GM12873 (cell line): ENCODE measurements at regions not wholly inside any gene's neighbourhood (a gene's known extent, or its start where the extent isn't known, plus 50 kb on each side); places are given as distances from the start of the nearest gene placed in this dataset.

Experiments
- TF ChIP-seq, protein P1 (sequence below): IDR thresholded peaks from 2 replicates; pipeline ENCODE4 v1.5.1; 2012; ENCODE audit warnings: low read depth, mild to moderate bottlenecking, moderate library complexity, low read length, control low read depth; ENCODE audit not compliant: insufficient read depth; ENCODE audit errors: missing control alignments

GRCh38 chr2:239599299-239599698, 198.5 kb upstream of the HDAC4 start:
- TF ChIP-seq, protein P1, sequence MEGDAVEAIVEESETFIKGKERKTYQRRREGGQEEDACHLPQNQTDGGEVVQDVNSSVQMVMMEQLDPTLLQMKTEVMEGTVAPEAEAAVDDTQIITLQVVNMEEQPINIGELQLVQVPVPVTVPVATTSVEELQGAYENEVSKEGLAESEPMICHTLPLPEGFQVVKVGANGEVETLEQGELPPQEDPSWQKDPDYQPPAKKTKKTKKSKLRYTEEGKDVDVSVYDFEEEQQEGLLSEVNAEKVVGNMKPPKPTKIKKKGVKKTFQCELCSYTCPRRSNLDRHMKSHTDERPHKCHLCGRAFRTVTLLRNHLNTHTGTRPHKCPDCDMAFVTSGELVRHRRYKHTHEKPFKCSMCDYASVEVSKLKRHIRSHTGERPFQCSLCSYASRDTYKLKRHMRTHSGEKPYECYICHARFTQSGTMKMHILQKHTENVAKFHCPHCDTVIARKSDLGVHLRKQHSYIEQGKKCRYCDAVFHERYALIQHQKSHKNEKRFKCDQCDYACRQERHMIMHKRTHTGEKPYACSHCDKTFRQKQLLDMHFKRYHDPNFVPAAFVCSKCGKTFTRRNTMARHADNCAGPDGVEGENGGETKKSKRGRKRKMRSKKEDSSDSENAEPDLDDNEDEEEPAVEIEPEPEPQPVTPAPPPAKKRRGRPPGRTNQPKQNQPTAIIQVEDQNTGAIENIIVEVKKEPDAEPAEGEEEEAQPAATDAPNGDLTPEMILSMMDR: no peak

- TF ChIP-seq, protein P1: no peak
Observed at GRCh38 chr2:239598732-239599090, 197.9 kb upstream of the HDAC4 start.

GRCh38 chr2:239598011-239598731, 197.4 kb upstream of the HDAC4 start:
- TF ChIP-seq, protein P1: no peak

- TF ChIP-seq, protein P1: no peak
Observed at GRCh38 chr2:239597216-239597615, 196.4 kb upstream of the HDAC4 start.

DNA sequence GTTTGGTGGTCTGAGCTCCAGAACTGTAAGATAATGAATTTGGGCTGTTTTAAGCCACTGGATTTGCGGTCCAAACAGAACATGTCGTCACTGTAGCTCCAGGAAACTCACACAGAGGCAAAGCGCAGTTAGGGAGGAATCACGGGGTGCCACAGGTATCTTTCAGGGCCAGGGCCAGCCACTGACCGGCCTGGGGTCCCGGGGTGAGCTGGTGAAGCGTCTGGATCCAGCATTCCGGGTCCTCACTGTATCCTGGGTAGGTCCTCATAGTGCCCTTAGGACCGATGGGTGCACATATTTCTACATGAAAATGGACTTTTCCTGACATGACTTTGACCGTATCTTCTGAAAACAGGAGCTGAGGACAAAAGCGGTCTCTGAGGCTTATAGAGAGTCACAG, 196.0 kb upstream of the HDAC4 start:
- TF ChIP-seq, protein P1: no peak

GRCh38 chr2:239596253-239596652, 195.4 kb upstream of the HDAC4 start:
- TF ChIP-seq, protein P1: no peak

GRCh38 chr2:239595726-239596125, 194.9 kb upstream of the HDAC4 start:
- TF ChIP-seq, protein P1: no peak
